GM21381 (cell line): ENCODE measurements at regions not wholly inside any gene's neighbourhood (a gene's known extent, or its start where the extent isn't known, plus 50 kb on each side); places are given as distances from the start of the nearest gene placed in this dataset.

Source experiments
- ATAC-seq: cut with Tn5 transposase; IDR thresholded peaks from one replicate; pipeline ENCODE4 v1.9.1; 2021; ENCODE audit warnings: mild to moderate bottlenecking, moderate library complexity; ENCODE audit not compliant: unreplicated experiment

DNA sequence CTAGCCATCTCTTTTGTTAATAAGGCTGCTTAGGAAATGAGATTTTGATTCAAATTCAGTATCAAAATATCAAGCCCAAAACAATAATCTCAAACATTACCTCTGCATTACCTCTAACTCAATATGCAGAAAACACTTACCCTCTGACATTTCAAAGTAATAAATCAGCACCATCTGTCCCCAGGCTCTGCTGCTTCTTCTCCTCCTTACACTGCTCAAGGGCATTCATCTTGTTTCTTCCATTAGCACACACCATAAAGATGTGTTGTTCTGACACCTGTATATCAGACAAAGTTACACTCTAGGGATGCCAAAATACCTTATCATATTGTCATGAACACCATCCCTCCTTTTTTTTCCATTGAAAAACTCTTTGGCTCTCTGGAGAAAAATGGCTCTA lies 1630.3 kb downstream of the RPA4 start:
- no peak for ATAC-seq

- ATAC-seq, result no peak
Observed at GRCh38 chrX:98516120-98516519, 1632.4 kb downstream of the RPA4 start.

- ATAC-seq, result no peak
Observed at GRCh38 chrX:98523026-98523425, 1639.3 kb downstream of the RPA4 start.

DNA sequence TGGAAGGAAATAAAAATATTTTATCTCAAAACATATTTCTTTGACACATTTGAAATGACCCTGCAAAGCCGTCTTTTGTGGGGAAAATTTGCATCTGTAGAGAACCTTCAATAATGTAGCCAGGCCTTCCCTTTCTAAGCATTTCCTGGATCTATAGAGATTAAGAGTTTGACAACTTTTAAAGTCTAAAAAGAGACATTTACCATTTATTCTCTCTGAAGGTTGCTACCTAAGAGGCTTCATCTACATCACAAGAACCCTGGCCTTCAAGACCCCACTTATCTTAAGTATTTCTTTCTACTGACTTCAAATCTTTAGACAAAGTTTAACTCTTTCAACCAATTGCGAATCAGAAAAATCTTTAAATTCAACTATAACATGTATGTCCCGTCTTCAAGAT lies 1639.8 kb downstream of the RPA4 start:
- ATAC-seq, result no peak

- ATAC-seq, result no peak
Observed at GRCh38 chrX:98548519-98548918, 1664.8 kb downstream of the RPA4 start.

DNA sequence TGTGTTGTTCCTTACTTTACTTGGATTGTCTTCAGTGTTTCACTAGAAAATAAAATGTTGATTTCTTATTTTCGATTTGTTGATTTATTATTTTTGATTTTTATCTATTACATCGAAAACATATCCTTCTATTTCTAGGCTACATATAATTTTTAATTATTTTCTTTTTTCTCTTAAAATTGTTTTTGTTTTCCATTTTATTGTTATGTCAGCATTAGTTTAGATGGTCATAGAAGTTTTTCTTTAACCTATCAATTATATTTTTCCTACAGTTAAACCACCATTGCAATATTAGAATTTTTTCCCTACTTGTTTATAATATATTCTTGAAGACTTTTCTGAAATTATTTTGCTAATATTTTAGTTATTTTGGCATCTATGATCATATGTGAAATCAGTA lies 1685.1 kb downstream of the RPA4 start:
- no peak for ATAC-seq

GRCh38 chrX:98605941-98606340 lies 1722.2 kb downstream of the RPA4 start:
- no peak for ATAC-seq

- no peak for ATAC-seq
Observed at GRCh38 chrX:98607739-98608138, 1724.0 kb downstream of the RPA4 start.

DNA sequence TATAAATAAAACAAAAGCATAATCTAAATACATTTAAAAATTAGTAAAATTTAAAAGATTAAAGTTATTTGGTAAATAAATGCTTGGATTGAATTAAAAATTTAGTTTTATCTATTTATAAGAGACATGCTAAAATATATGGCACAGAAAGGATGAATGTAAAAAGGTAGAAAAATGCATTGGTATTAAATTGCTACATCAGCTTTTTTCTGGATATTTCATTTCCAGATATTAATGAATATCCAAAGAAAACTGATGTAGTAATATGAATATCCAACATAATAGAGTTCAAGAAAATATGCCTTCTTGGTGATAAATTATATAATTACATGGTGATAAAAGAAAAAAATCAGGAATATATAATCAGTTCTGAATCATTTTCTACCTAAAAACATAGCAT lies 1743.9 kb downstream of the RPA4 start:
- ATAC-seq, result no peak

GRCh38 chrX:98637451-98637850 lies 1753.7 kb downstream of the RPA4 start:
- no peak for ATAC-seq

DNA sequence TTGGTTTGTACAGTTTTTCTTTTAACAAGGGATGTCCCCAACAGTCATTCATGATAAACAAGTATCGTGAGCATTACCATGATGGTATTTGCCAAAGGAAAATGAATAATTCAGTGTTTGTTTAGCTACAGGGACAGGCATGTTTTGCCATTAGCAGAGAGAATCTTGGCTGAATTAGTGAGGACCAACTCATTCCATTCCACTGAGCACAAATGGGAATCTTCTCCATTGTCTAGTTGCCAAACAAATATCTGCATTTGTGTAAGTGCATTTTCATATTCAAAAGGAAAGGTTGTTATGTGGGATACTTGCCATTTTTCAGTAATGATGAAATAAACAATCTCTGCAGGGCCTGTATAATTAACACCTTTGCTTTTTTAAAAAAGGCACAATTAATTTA lies 1762.6 kb downstream of the RPA4 start:
- no peak for ATAC-seq

DNA sequence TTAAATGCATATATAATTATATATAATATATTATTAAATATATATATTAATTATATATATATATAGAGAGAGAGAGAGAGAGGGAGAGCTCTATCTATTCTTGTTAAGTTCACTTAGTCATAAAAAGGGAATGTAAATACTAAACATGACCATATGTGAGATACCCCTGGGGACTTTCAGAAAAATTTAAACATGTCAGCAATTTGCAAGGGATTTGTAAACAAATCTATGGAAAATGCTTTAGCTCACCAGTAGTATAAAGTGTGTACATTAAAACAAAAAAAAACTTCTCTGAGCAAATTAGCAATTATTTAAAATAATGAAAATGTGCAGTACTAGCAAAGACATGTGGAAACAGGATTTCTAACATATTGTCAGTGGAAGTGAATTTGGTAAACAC lies 1755.5 kb downstream of the PCDH19 start:
- ATAC-seq, result no peak
